Chondrocyte (in vitro differentiated cells): ENCODE measurements at regions not wholly inside any gene's neighbourhood (a gene's known extent, or its start where the extent isn't known, plus 50 kb on each side); places are given as distances from the start of the nearest gene placed in this dataset.

ENCODE experiments used
- DNase-seq: peaks from one replicate; pipeline ENCODE4 v3.0.0; 2021; ENCODE audit warnings: mixed read lengths, low spot score
- H3K27ac Mint-ChIP-seq: one replicate; pipeline ENCODE4 v1.8.0; 2021; ENCODE audit warnings: mild to moderate bottlenecking, moderate library complexity, mixed read lengths; ENCODE audit not compliant: unreplicated experiment
- H3K27me3 Mint-ChIP-seq: 2 replicates; pipeline ENCODE4 v1.8.0; 2021; ENCODE audit warnings: low read depth, mixed read lengths
- H3K36me3 Mint-ChIP-seq: 2 replicates; pipeline ENCODE4 v1.8.0; 2021; ENCODE audit warnings: low read depth, mixed read lengths
- H3K4me1 Mint-ChIP-seq: 2 replicates; pipeline ENCODE4 v1.8.0; 2021; ENCODE audit warnings: low read depth, mild to moderate bottlenecking, mixed read lengths
- H3K4me3 Mint-ChIP-seq: one replicate; pipeline ENCODE4 v1.8.0; 2021; ENCODE audit warnings: mild to moderate bottlenecking, moderate library complexity, mixed read lengths; ENCODE audit not compliant: unreplicated experiment
- H3K9me3 Mint-ChIP-seq: 2 replicates; pipeline ENCODE4 v1.8.0; 2021; ENCODE audit warnings: low read depth, mixed read lengths
- CTCF ChIP-seq: fragments of 200-600 bp; sonication (generic); IDR thresholded peaks from 2 replicates; pipeline ENCODE4 v1.5.0; 2021; ENCODE audit warnings: antibody characterized with exemption, mild to moderate bottlenecking, moderate library complexity

- Mint-ChIP-seq H3K4me1 (no peaks in the 10 kb centered on the region), H3K9me3 (no peaks in the 10 kb centered on the region), H3K36me3 (no peaks in the 10 kb centered on the region), H3K27ac (no peak overlapping the region), H3K27me3 (no peaks in the 10 kb centered on the region), H3K4me3 (no peak overlapping the region)
- DNase-seq, result no peak
- TF ChIP-seq CTCF, result no peak
These were observed 92.4 kb upstream of the PRKG1 start for GRCh38 chr10:50981904-50982303.

GRCh38 chr10:50982989-50983388 is 91.3 kb upstream of the PRKG1 start:
- H3K27me3 Mint-ChIP-seq, result no peaks in the 10 kb centered on the region
- H3K4me3 Mint-ChIP-seq, result no peak overlapping the region
- TF ChIP-seq CTCF, result no peak
- H3K4me1 Mint-ChIP-seq, result no peaks in the 10 kb centered on the region
- no peak overlapping the region for H3K27ac Mint-ChIP-seq
- DNase-seq, result no peak
- no peaks in the 10 kb centered on the region for H3K9me3 Mint-ChIP-seq
- no peaks in the 10 kb centered on the region for H3K36me3 Mint-ChIP-seq

- H3K27ac Mint-ChIP-seq, result no peak overlapping the region
- no peaks in the 10 kb centered on the region for H3K27me3 Mint-ChIP-seq
- no peaks in the 10 kb centered on the region for H3K9me3 Mint-ChIP-seq
- no peak overlapping the region for H3K4me3 Mint-ChIP-seq
- TF ChIP-seq CTCF, result no peak
- no peaks in the 10 kb centered on the region for H3K36me3 Mint-ChIP-seq
- no peak for DNase-seq
- H3K4me1 Mint-ChIP-seq, result peaks cover 22% of the 10 kb centered on the region
These were observed 86.4 kb upstream of the PRKG1 start for GRCh38 chr10:50987934-50988333.

- H3K9me3 Mint-ChIP-seq, result no peaks in the 10 kb centered on the region
- peaks cover 31% of the 10 kb centered on the region for H3K4me1 Mint-ChIP-seq
- no peak for DNase-seq
These were observed 85.5 kb upstream of the PRKG1 start for GRCh38 chr10:50988792-50989191.

GRCh38 chr10:50990568-50991455 is 83.5 kb upstream of the PRKG1 start:
- H3K4me3 Mint-ChIP-seq, result peak overlapping the region; percentile 95
- H3K9me3 Mint-ChIP-seq, result no peaks in the 10 kb centered on the region
- peak; percentile 19 for TF ChIP-seq CTCF
- DNase-seq, result no peak
- no peaks in the 10 kb centered on the region for H3K27me3 Mint-ChIP-seq
- peaks cover 33% of the 10 kb centered on the region for H3K4me1 Mint-ChIP-seq
- H3K27ac Mint-ChIP-seq, result peak overlapping the region; percentile 95
- no peaks in the 10 kb centered on the region for H3K36me3 Mint-ChIP-seq

More at GRCh38 chr10:50988792-50989191, 85.5 kb upstream of the PRKG1 start:
- peak; percentile 87 for TF ChIP-seq CTCF
- no peaks in the 10 kb centered on the region for H3K27me3 Mint-ChIP-seq
- no peaks in the 10 kb centered on the region for H3K36me3 Mint-ChIP-seq
- H3K4me3 Mint-ChIP-seq, result peak overlapping the region; percentile 17
- no peak overlapping the region for H3K27ac Mint-ChIP-seq
